Upper lobe of right lung (tissue), 1 donor: ENCODE measurements at regions not wholly inside any gene's neighbourhood (a gene's known extent, or its start where the extent isn't known, plus 50 kb on each side); places are given as distances from the start of the nearest gene placed in this dataset.

Source experiments
- ATAC-seq: fragments of 200-7000 bp; cut with Tn5 transposase; one replicate; pipeline ENCODE4 v1.9.1; 2020; ENCODE audit warnings: mild to moderate bottlenecking, moderate library complexity
- DNase-seq: peaks from one replicate; pipeline ENCODE4 v3.0.0-alpha.2; 2020
- H3K27ac ChIP-seq: fragments of 200-600 bp; one replicate; pipeline ENCODE4 v1.8.0; 2022
- H3K27me3 ChIP-seq: fragments of 200-600 bp; one replicate; pipeline ENCODE4 v1.8.0; 2022; ENCODE audit warnings: mild to moderate bottlenecking
- H3K36me3 ChIP-seq: fragments of 200-600 bp; one replicate; pipeline ENCODE4 v1.8.0; 2022
- H3K4me1 ChIP-seq: fragments of 200-600 bp; one replicate; pipeline ENCODE4 v1.8.0; 2022
- H3K4me3 ChIP-seq: fragments of 200-600 bp; one replicate; pipeline ENCODE4 v1.8.0; 2022; ENCODE audit warnings: mild to moderate bottlenecking
- H3K9me3 ChIP-seq: fragments of 200-600 bp; one replicate; pipeline ENCODE4 v1.8.0; 2022
- CTCF ChIP-seq: fragments of 200-600 bp; IDR thresholded peaks from one replicate; pipeline ENCODE4 v1.8.0; 2022; ENCODE audit warnings: antibody characterized with exemption
- intact Hi-C: fragments of 100-400 bp; cut with DNase I; formaldehyde crosslinking; loops from one replicate; pipeline ENCODE4 v1.11.0; 2022
- donor health status: DM: no; HTN: yes; CAD: no; lungs with severe emphysema.

GRCh38 chr5:57700072-57700471 lies 217.5 kb upstream of the ACTBL2 start:
- no peak for TF ChIP-seq CTCF
- ATAC-seq, result no peak

DNA sequence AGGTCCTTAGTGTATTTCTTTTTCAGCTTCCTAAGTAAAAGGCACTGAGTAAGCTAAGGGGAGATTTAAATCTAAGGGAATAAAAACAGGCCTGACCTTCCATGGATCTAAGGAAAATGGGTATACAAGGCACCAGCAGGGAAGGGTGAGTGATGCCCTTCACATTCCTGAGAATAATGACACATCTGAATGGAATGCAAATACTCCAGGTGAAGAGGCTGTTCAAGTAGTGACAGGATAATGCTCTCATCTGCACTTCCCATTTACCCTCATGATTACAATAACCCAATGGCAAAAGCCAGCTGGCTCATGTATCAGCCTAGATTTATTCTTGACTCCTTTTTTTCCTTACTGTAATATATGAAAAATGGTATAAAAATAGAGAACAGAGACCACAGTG lies 216.2 kb upstream of the ACTBL2 start:
- Histone ChIP-seq H3K36me3 (no peaks in the 10 kb centered on the region), H3K27me3 (no peaks in the 10 kb centered on the region), H3K27ac (no peak overlapping the region), H3K4me1 (peaks cover 4% of the 10 kb centered on the region), H3K9me3 (no peaks in the 10 kb centered on the region), H3K4me3 (no peak overlapping the region)
- ATAC-seq, result peak; percentile 72
- DNase-seq, result no peak
- intact Hi-C loops, result no loop called here
- no peak for TF ChIP-seq CTCF

More at GRCh38 chr5:57700072-57700471, 217.5 kb upstream of the ACTBL2 start:
- H3K4me3 ChIP-seq, result no peak overlapping the region
- no peaks in the 10 kb centered on the region for H3K27me3 ChIP-seq
- intact Hi-C loops, result no loop called here
- no peak overlapping the region for H3K27ac ChIP-seq
- no peaks in the 10 kb centered on the region for H3K36me3 ChIP-seq
- H3K9me3 ChIP-seq, result no peaks in the 10 kb centered on the region
- peaks cover 4% of the 10 kb centered on the region for H3K4me1 ChIP-seq
- no peak for DNase-seq

- intact Hi-C loops, result no loop called here
- no peaks in the 10 kb centered on the region for H3K9me3 ChIP-seq
- no peaks in the 10 kb centered on the region for H3K27me3 ChIP-seq
- H3K36me3 ChIP-seq, result no peaks in the 10 kb centered on the region
- DNase-seq, result no peak
- no peak for ATAC-seq
- H3K4me1 ChIP-seq, result peaks cover 4% of the 10 kb centered on the region
- H3K4me3 ChIP-seq, result no peak overlapping the region
- TF ChIP-seq CTCF, result no peak
- no peak overlapping the region for H3K27ac ChIP-seq
Observed at GRCh38 chr5:57698086-57698485, 215.5 kb upstream of the ACTBL2 start.

DNA sequence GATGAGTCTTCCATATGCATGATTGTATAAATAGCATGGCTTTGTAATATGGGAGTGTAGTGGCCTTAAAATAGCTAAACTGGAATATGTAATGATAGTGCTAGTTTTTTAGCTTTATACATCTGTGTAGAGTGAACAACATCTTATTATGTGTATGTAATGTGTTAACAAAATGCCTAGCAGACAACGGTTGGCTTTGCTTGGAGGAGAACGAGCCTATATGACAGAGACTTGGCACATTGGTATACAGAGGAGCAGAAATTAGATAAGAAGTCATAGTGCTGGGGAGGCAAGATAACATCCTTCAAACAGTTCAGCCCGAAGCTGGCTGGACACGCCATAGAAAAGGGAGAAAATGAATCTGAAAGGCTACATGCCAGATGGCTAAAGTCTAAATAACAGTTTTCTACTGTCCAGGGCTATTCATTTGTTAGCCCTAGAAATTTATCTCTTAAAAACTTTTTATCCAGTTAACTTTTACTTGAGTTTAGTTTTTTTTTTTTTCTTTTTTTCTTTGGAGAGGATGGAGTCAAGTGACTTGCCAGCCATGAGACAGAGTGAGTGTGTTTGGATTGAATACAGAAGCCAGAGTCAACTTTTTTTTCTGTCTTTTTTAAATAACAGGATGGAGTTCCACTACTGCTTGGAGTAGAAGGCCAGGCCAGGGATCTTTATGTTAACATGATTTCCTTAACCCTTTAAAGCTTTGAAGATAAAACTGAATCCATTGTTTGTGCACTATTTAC lies 214.4 kb upstream of the ACTBL2 start:
- no peak overlapping the region for H3K27ac ChIP-seq
- H3K4me1 ChIP-seq, result peaks cover 4% of the 10 kb centered on the region
- no peak for TF ChIP-seq CTCF
- no peaks in the 10 kb centered on the region for H3K9me3 ChIP-seq
- peak; percentile 7 for ATAC-seq
- no peaks in the 10 kb centered on the region for H3K27me3 ChIP-seq
- intact Hi-C loops, result no loop called here
- no peak overlapping the region for H3K4me3 ChIP-seq
- DNase-seq, result no peak
- H3K36me3 ChIP-seq, result no peaks in the 10 kb centered on the region

DNA sequence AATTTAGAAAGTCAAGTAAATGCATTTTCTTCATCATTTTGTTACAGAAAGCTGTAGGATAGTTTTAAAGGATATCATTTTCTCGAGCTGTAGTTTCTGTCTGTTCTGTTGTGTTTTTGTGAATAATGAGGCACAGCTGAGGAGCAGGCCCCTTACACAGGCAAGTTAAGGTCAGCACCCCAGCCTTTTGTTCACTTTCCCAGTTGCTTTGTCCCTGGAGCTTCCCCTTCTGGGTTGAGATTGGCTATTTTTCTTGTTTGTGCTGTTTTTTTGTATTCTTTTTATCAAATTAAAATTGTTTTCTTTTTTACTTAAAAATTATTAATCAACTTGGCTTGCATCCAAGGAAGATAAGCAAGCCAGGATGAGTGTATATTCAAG lies 213.8 kb upstream of the ACTBL2 start:
- DNase-seq, result no peak
- no peak overlapping the region for H3K27ac ChIP-seq
- H3K27me3 ChIP-seq, result no peaks in the 10 kb centered on the region
- intact Hi-C loops, result no loop called here
- ATAC-seq, result no peak
- peaks cover 4% of the 10 kb centered on the region for H3K4me1 ChIP-seq
- H3K4me3 ChIP-seq, result no peak overlapping the region
- TF ChIP-seq CTCF, result no peak
- H3K36me3 ChIP-seq, result no peaks in the 10 kb centered on the region
- no peaks in the 10 kb centered on the region for H3K9me3 ChIP-seq
